ENCODE measurements at regions not wholly inside any gene's neighbourhood (a gene's known extent, or its start where the extent isn't known, plus 50 kb on each side); places are given as distances from the start of the nearest gene placed in this dataset.

- ATAC-seq (ENCODE audit: low read depth) = no peak
- H3K27ac ChIP-seq (ENCODE audit: poor library complexity, severe bottlenecking) = no peak overlapping the region
- H3K9me3 ChIP-seq (ENCODE audit: severe bottlenecking) = no peaks in the 10 kb centered on the region
- H3K27me3 ChIP-seq (ENCODE audit: insufficient read depth, poor library complexity, severe bottlenecking) = peaks cover 38% of the 10 kb centered on the region
- H3K4me3 ChIP-seq (ENCODE audit: severe bottlenecking) = no peak overlapping the region
- no peaks in the 10 kb centered on the region for H3K4me1 ChIP-seq (ENCODE audit: insufficient read depth, poor library complexity, severe bottlenecking)
- no peak for TF ChIP-seq CTCF (IDR thresholded peaks at IDR 0.05; ENCODE audit: poor library complexity, severe bottlenecking)
- no peak for DNase-seq (ENCODE audit: low spot score)
- H3K36me3 ChIP-seq (ENCODE audit: low read depth) = no peaks in the 10 kb centered on the region
Observed at GRCh38 chr16:73319737-73320136, 271.8 kb upstream of the ZFHX3 start.

DNA sequence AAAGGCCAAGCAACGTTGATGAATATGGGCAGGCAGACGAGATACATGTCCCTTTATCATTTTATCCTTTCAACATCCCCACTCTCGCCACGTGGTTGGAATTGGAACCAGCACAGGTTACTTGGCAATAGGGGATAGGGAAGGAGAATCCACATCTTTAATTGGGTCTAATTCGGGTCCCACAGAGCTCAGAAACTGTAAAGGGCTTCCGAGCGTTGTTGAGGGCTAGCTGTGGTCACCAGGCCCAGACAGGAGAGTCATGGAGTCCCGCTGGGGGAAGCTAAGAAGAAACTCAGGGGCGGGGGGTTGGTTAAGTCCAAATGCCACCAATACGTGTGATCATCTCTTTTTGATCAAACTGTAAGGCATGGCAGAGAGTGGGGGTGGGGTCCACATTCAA is 271.3 kb upstream of the ZFHX3 start:
- Histone ChIP-seq H3K27me3 (ENCODE audit: insufficient read depth, poor library complexity, severe bottlenecking) (peaks cover 35% of the 10 kb centered on the region), H3K4me1 (ENCODE audit: insufficient read depth, poor library complexity, severe bottlenecking) (no peaks in the 10 kb centered on the region), H3K4me3 (ENCODE audit: severe bottlenecking) (no peak overlapping the region), H3K36me3 (ENCODE audit: low read depth) (no peaks in the 10 kb centered on the region), H3K27ac (ENCODE audit: poor library complexity, severe bottlenecking) (no peak overlapping the region), H3K9me3 (ENCODE audit: severe bottlenecking) (no peaks in the 10 kb centered on the region)
- ATAC-seq (ENCODE audit: low read depth) (no peak), DNase-seq (ENCODE audit: low spot score) (no peak)
- TF ChIP-seq CTCF (IDR thresholded peaks at IDR 0.05; ENCODE audit: poor library complexity, severe bottlenecking) = no peak

DNA sequence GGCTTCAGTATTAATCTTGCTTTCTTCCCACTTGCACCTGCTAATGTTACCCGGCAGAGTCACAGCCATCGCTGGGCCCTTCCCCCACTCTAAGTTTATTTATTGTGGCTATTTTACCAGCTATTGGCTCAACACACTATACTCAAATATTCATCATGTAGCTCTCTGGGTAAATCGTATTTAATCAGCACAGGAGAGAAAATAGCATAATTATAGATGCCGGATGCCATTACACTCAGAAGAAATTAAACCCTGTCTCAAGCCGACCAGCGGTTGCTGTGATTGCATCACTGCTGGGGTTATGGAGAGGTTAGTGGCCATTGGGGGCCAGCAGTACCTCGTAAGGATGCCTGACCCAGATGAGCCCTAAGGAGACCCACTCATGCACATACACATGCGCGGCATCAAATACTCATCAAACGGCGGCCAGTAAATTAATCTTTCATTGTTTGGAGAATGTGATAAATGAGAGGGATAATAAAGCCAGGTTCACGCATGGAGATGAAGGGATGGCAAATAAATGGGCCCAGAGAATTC is 269.5 kb upstream of the ZFHX3 start:
- Histone ChIP-seq H3K27me3 (ENCODE audit: insufficient read depth, poor library complexity, severe bottlenecking) (peaks cover 28% of the 10 kb centered on the region), H3K4me1 (ENCODE audit: insufficient read depth, poor library complexity, severe bottlenecking) (no peaks in the 10 kb centered on the region), H3K36me3 (ENCODE audit: low read depth) (no peaks in the 10 kb centered on the region), H3K9me3 (ENCODE audit: severe bottlenecking) (no peaks in the 10 kb centered on the region), H3K27ac (ENCODE audit: poor library complexity, severe bottlenecking) (no peak overlapping the region), H3K4me3 (ENCODE audit: severe bottlenecking) (no peak overlapping the region)
- no peak for TF ChIP-seq CTCF (IDR thresholded peaks at IDR 0.05; ENCODE audit: poor library complexity, severe bottlenecking)
- DNase-seq (ENCODE audit: low spot score) (no peak), ATAC-seq (ENCODE audit: low read depth) (no peak)

DNA sequence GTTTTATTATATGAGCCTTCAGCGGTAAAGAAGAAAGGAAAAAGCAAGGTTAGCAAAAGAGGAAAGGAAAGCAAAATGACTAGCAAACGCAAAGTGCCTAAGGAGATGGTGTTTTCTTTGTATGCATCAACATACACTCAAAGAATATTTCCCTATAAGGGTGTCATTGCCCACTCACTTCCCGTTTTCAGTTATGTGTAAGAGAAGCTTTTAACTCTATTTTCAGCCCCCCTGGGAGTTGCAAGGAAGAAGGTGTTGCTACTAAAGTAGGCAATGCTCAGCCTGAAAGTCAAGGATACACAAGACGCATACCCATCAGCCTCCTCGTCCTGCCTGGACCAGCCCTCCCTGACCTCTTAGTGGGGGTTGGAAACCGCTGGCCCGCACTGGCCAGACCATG is 267.7 kb upstream of the ZFHX3 start:
- Histone ChIP-seq H3K4me1 (ENCODE audit: insufficient read depth, poor library complexity, severe bottlenecking) (no peaks in the 10 kb centered on the region), H3K27ac (ENCODE audit: poor library complexity, severe bottlenecking) (no peak overlapping the region), H3K27me3 (ENCODE audit: insufficient read depth, poor library complexity, severe bottlenecking) (peaks cover 14% of the 10 kb centered on the region), H3K36me3 (ENCODE audit: low read depth) (no peaks in the 10 kb centered on the region), H3K9me3 (ENCODE audit: severe bottlenecking) (no peaks in the 10 kb centered on the region), H3K4me3 (ENCODE audit: severe bottlenecking) (no peak overlapping the region)
- ATAC-seq (ENCODE audit: low read depth) (no peak), DNase-seq (ENCODE audit: low spot score) (no peak)
- TF ChIP-seq CTCF (IDR thresholded peaks at IDR 0.05; ENCODE audit: poor library complexity, severe bottlenecking) = no peak

GRCh38 chr16:73313950-73314349 is 266.0 kb upstream of the ZFHX3 start:
- Histone ChIP-seq H3K36me3 (ENCODE audit: low read depth) (no peaks in the 10 kb centered on the region), H3K27me3 (ENCODE audit: insufficient read depth, poor library complexity, severe bottlenecking) (peaks cover 7% of the 10 kb centered on the region), H3K4me1 (ENCODE audit: insufficient read depth, poor library complexity, severe bottlenecking) (no peaks in the 10 kb centered on the region), H3K9me3 (ENCODE audit: severe bottlenecking) (no peaks in the 10 kb centered on the region), H3K27ac (ENCODE audit: poor library complexity, severe bottlenecking) (no peak overlapping the region), H3K4me3 (ENCODE audit: severe bottlenecking) (no peak overlapping the region)
- DNase-seq (ENCODE audit: low spot score) (no peak), ATAC-seq (ENCODE audit: low read depth) (no peak)
- no peak for TF ChIP-seq CTCF (IDR thresholded peaks at IDR 0.05; ENCODE audit: poor library complexity, severe bottlenecking)
